Activated T-cell treated with anti-CD3 and anti-CD28 coated beads, Interleukin-2, amount 50 U/mL, for 4 hours (primary cell): ENCODE measurements at regions not wholly inside any gene's neighbourhood (a gene's known extent, or its start where the extent isn't known, plus 50 kb on each side); places are given as distances from the start of the nearest gene placed in this dataset.
"Not testable (repeated sequence)": the region's sequence is repeated elsewhere in the genome, so short reads cannot be mapped to it uniquely, and the experiment has no call there.

Source experiments
- ATAC-seq, 2 donors: fragments of 200-7000 bp; cut with Tn5 transposase; one replicate each; pipeline ENCODE4 v1.10.0; 2021
- DNase-seq: peaks from one replicate; pipeline ENCODE4 v3.0.0-alpha.2; 2020
- H3K27me3 Mint-ChIP-seq: one replicate; pipeline ENCODE4 v1.8.0; 2021; ENCODE audit warnings: low read depth, mixed read lengths
- H3K36me3 Mint-ChIP-seq: one replicate; pipeline ENCODE4 v1.8.0; 2022; ENCODE audit warnings: mixed read lengths; ENCODE audit not compliant: insufficient read depth
- H3K4me1 Mint-ChIP-seq: one replicate; pipeline ENCODE4 v1.8.0; 2021; ENCODE audit warnings: low read depth, mixed read lengths
- H3K4me3 Mint-ChIP-seq: one replicate; pipeline ENCODE4 v1.8.0; 2021; ENCODE audit warnings: mild to moderate bottlenecking, moderate library complexity, mixed read lengths
- H3K9me3 Mint-ChIP-seq: one replicate; pipeline ENCODE4 v1.8.0; 2021; ENCODE audit warnings: mixed read lengths

- no peaks in the 10 kb centered on the region for H3K36me3 Mint-ChIP-seq
- peaks cover 3% of the 10 kb centered on the region for H3K9me3 Mint-ChIP-seq
- H3K27me3 Mint-ChIP-seq = no peaks in the 10 kb centered on the region
- H3K4me1 Mint-ChIP-seq = peaks cover 2% of the 10 kb centered on the region
- H3K4me3 Mint-ChIP-seq = no peak overlapping the region
- no peak for DNase-seq
- no peak for ATAC-seq
Measured at GRCh38 chr14:38056270-38056669, 151.4 kb upstream of the SSTR1 start.

GRCh38 chr14:38062223-38062622 lies 145.5 kb upstream of the SSTR1 start:
- H3K27me3 Mint-ChIP-seq, ATAC-seq, DNase-seq, H3K4me3 Mint-ChIP-seq, H3K36me3 Mint-ChIP-seq: not testable (repeated sequence)
- Mint-ChIP-seq H3K9me3 (peaks cover 17% of the 10 kb centered on the region), H3K4me1 (peaks cover 18% of the 10 kb centered on the region)

GRCh38 chr14:38063711-38064320 lies 143.9 kb upstream of the SSTR1 start:
- Mint-ChIP-seq H3K9me3 (peaks cover 17% of the 10 kb centered on the region), H3K4me3 (no peak overlapping the region), H3K27me3 (no peaks in the 10 kb centered on the region), H3K4me1 (peaks cover 22% of the 10 kb centered on the region), H3K36me3 (peaks cover 2% of the 10 kb centered on the region)
- ATAC-seq = no peak
- no peak for DNase-seq

GRCh38 chr14:38065106-38065762 lies 142.5 kb upstream of the SSTR1 start:
- Mint-ChIP-seq H3K27me3 (no peaks in the 10 kb centered on the region), H3K36me3 (peaks cover 2% of the 10 kb centered on the region), H3K9me3 (peaks cover 18% of the 10 kb centered on the region), H3K4me1 (peaks cover 34% of the 10 kb centered on the region), H3K4me3 (peak overlapping the region; percentile 46)
- ATAC-seq = peak; percentile 91 to 96
- peak; percentile 38 for DNase-seq

GRCh38 chr14:38070061-38070588 lies 137.6 kb upstream of the SSTR1 start:
- no peaks in the 10 kb centered on the region for H3K36me3 Mint-ChIP-seq
- H3K4me1 Mint-ChIP-seq = peaks cover 69% of the 10 kb centered on the region
- H3K4me3 Mint-ChIP-seq = no peak overlapping the region
- no peak for DNase-seq
- no peaks in the 10 kb centered on the region for H3K27me3 Mint-ChIP-seq
- peaks cover 11% of the 10 kb centered on the region for H3K9me3 Mint-ChIP-seq
- peak in 1 of 2 donors; percentile 30 for ATAC-seq

- peaks cover 70% of the 10 kb centered on the region for H3K4me1 Mint-ChIP-seq
- ATAC-seq = peak; percentile 26 to 42
- no peak for DNase-seq
- no peaks in the 10 kb centered on the region for H3K36me3 Mint-ChIP-seq
- H3K9me3 Mint-ChIP-seq = peaks cover 11% of the 10 kb centered on the region
- no peak overlapping the region for H3K4me3 Mint-ChIP-seq
- no peaks in the 10 kb centered on the region for H3K27me3 Mint-ChIP-seq
Measured at GRCh38 chr14:38073641-38074040, 134.1 kb upstream of the SSTR1 start.

GRCh38 chr14:38074081-38074480 lies 133.6 kb upstream of the SSTR1 start:
- Mint-ChIP-seq H3K4me1 (peaks cover 72% of the 10 kb centered on the region), H3K4me3 (no peak overlapping the region), H3K36me3 (no peaks in the 10 kb centered on the region), H3K27me3 (no peaks in the 10 kb centered on the region), H3K9me3 (peaks cover 11% of the 10 kb centered on the region)
- DNase-seq = no peak
- ATAC-seq = peak; percentile 52 to 54

GRCh38 chr14:38074754-38075153 lies 132.9 kb upstream of the SSTR1 start:
- no peaks in the 10 kb centered on the region for H3K27me3 Mint-ChIP-seq
- no peak for ATAC-seq

GRCh38 chr14:38078393-38078792 lies 129.3 kb upstream of the SSTR1 start:
- peak overlapping the region; percentile 33 for H3K4me3 Mint-ChIP-seq
- H3K27me3 Mint-ChIP-seq = no peaks in the 10 kb centered on the region
- no peaks in the 10 kb centered on the region for H3K36me3 Mint-ChIP-seq
- H3K4me1 Mint-ChIP-seq = peaks cover 58% of the 10 kb centered on the region
- H3K9me3 Mint-ChIP-seq = no peaks in the 10 kb centered on the region
- peak; percentile 27 for ATAC-seq
- peak; percentile 17 for DNase-seq

More at GRCh38 chr14:38074754-38075153, 132.9 kb upstream of the SSTR1 start:
- Mint-ChIP-seq H3K4me3 (no peak overlapping the region), H3K36me3 (no peaks in the 10 kb centered on the region), H3K9me3 (peaks cover 7% of the 10 kb centered on the region), H3K4me1 (peaks cover 72% of the 10 kb centered on the region)
- DNase-seq = no peak

- peak overlapping the region; percentile 15 for H3K4me3 Mint-ChIP-seq
- ATAC-seq (peak in 1 of 2 donors; percentile 54), DNase-seq (no peak)
- H3K36me3 Mint-ChIP-seq = no peaks in the 10 kb centered on the region
- H3K27me3 Mint-ChIP-seq = no peaks in the 10 kb centered on the region
- no peaks in the 10 kb centered on the region for H3K9me3 Mint-ChIP-seq
- H3K4me1 Mint-ChIP-seq = peaks cover 51% of the 10 kb centered on the region
Measured at GRCh38 chr14:38079268-38079667, 128.4 kb upstream of the SSTR1 start.

- H3K4me1 Mint-ChIP-seq = peaks cover 45% of the 10 kb centered on the region
- DNase-seq (no peak), ATAC-seq (no peak)
- no peak overlapping the region for H3K4me3 Mint-ChIP-seq
- no peaks in the 10 kb centered on the region for H3K36me3 Mint-ChIP-seq
- no peaks in the 10 kb centered on the region for H3K27me3 Mint-ChIP-seq
- no peaks in the 10 kb centered on the region for H3K9me3 Mint-ChIP-seq
Measured at GRCh38 chr14:38079886-38080285, 127.8 kb upstream of the SSTR1 start.

- Mint-ChIP-seq H3K4me1 (peaks cover 42% of the 10 kb centered on the region), H3K36me3 (no peaks in the 10 kb centered on the region), H3K27me3 (no peaks in the 10 kb centered on the region), H3K9me3 (no peaks in the 10 kb centered on the region), H3K4me3 (no peak overlapping the region)
- ATAC-seq (no peak), DNase-seq (no peak)
Measured at GRCh38 chr14:38080696-38081095, 127.0 kb upstream of the SSTR1 start.

- no peak overlapping the region for H3K4me3 Mint-ChIP-seq
- no peaks in the 10 kb centered on the region for H3K36me3 Mint-ChIP-seq
- no peaks in the 10 kb centered on the region for H3K9me3 Mint-ChIP-seq
- peaks cover 31% of the 10 kb centered on the region for H3K4me1 Mint-ChIP-seq
- no peaks in the 10 kb centered on the region for H3K27me3 Mint-ChIP-seq
- no peak for ATAC-seq
- DNase-seq = no peak
Measured at GRCh38 chr14:38083039-38083438, 124.7 kb upstream of the SSTR1 start.

GRCh38 chr14:38089123-38089522 lies 118.6 kb upstream of the SSTR1 start:
- Mint-ChIP-seq H3K9me3 (peaks cover 23% of the 10 kb centered on the region), H3K27me3 (no peaks in the 10 kb centered on the region), H3K36me3 (no peaks in the 10 kb centered on the region), H3K4me1 (peaks cover 22% of the 10 kb centered on the region), H3K4me3 (peak overlapping the region; percentile 63)
- ATAC-seq (no peak), DNase-seq (no peak)

GRCh38 chr14:38090506-38090905 lies 117.2 kb upstream of the SSTR1 start:
- Mint-ChIP-seq H3K9me3 (peaks cover 29% of the 10 kb centered on the region), H3K4me3 (no peak overlapping the region), H3K27me3 (no peaks in the 10 kb centered on the region), H3K36me3 (no peaks in the 10 kb centered on the region), H3K4me1 (peaks cover 22% of the 10 kb centered on the region)
- DNase-seq (no peak), ATAC-seq (no peak)
